C4-2B (cell line): ENCODE measurements at regions not wholly inside any gene's neighbourhood (a gene's known extent, or its start where the extent isn't known, plus 50 kb on each side); places are given as distances from the start of the nearest gene placed in this dataset.

Experiments used
- H3K27ac ChIP-seq: fragments of 450-650 bp; 2 replicates; pipeline ENCODE4 v1.5.1; 2017
- CTCF ChIP-seq: fragments of 450-650 bp; conservative IDR thresholded peaks from 2 replicates; pipeline ENCODE4 v1.5.1; 2017; ENCODE audit warnings: mild to moderate bottlenecking
- ZFX ChIP-seq: fragments of 450-650 bp; IDR thresholded peaks from 2 replicates; pipeline ENCODE4 v1.6.1; 2017

GRCh38 chr13:73603646-73604045, 530.6 kb downstream of the KLF12 start:
- H3K27ac ChIP-seq, result no peak overlapping the region
- TF ChIP-seq ZFX (no peak), CTCF (no peak)

- no peak for TF ChIP-seq CTCF
- no peak for TF ChIP-seq ZFX
- H3K27ac ChIP-seq, result no peak overlapping the region
These were observed 531.9 kb downstream of the KLF12 start for GRCh38 chr13:73602295-73602694.

- H3K27ac ChIP-seq, result no peak overlapping the region
These were observed 532.5 kb downstream of the KLF12 start for GRCh38 chr13:73601708-73602107.

GRCh38 chr13:73599232-73600128, 534.7 kb downstream of the KLF12 start:
- no peak overlapping the region for H3K27ac ChIP-seq

More at GRCh38 chr13:73601708-73602107, 532.5 kb downstream of the KLF12 start:
- TF ChIP-seq ZFX (no peak), CTCF (no peak)

GRCh38 chr13:73598020-73598712, 536.0 kb downstream of the KLF12 start:
- TF ChIP-seq ZFX (no peak), CTCF (no peak)
- H3K27ac ChIP-seq, result no peak overlapping the region

More at GRCh38 chr13:73599232-73600128, 534.7 kb downstream of the KLF12 start:
- TF ChIP-seq ZFX (no peak), CTCF (no peak)

GRCh38 chr13:73596382-73596781, 537.6 kb downstream of the KLF5 start:
- TF ChIP-seq ZFX (no peak), CTCF (no peak)
- no peak overlapping the region for H3K27ac ChIP-seq

GRCh38 chr13:73593199-73593765, 534.5 kb downstream of the KLF5 start:
- TF ChIP-seq CTCF, result no peak
- TF ChIP-seq ZFX, result no peak
- no peak overlapping the region for H3K27ac ChIP-seq
